ENCODE measurements at regions not wholly inside any gene's neighbourhood (a gene's known extent, or its start where the extent isn't known, plus 50 kb on each side); places are given as distances from the start of the nearest gene placed in this dataset.
A peak's percentile ranks its signal among the peaks of the same experiment; 100 is the strongest.

DNA sequence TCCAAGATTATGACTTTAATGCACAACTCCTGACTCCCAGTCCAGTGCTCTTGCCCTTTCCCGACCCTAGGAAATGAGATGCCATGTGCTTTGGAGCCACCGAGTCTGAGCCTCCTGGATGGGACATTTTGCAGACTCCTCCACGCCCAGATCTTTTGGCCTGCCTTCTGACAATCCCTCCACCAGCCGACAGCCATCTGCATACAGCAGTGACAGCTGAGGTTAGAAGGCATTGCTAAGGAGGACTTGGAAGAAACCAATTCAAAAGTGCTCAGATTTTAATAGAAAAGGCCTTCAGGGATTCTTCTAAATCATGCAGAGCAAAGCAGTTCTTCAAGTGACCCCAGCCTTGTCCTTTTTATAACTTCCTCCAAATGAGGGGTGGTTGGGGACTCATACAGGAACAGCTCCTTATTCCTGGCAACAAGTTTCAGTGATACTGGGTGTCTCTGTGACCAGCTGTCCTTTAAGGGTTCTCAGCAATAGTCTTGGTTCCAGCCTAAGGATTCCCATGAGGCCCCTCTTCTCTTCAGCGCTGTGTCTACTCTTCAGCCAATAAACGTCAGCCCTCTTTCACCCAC is 369.3 kb downstream of the PBX1 start:
- Histone ChIP-seq H3K4me3 (no peak overlapping the region), H3K36me3 (no peaks in the 10 kb centered on the region), H3K27me3 (no peaks in the 10 kb centered on the region), H3K4me1 (peaks cover 0 to 49% (median 33%) of the 10 kb centered on the region in 4 donors), H3K27ac (peak overlapping the region in 3 of 4 donors; percentile 52 to 58 (median 54)), H3K9me3 (no peaks in the 10 kb centered on the region)
- intact Hi-C loops (cut with DNase I), result loop anchor here (5.0 to 10.0 kb wide), 2 partner anchors 286 to 344 kb away; no protein-coding TSS in a partner anchor
- DNase-seq, result no peak
- TF ChIP-seq POLR2AphosphoS5 (IDR thresholded peaks at IDR 0.05) (peak in 1 of 4 donors; percentile 23), EP300 (IDR thresholded peaks at IDR 0.05) (no peak)
- TF ChIP-seq, protein P1, sequence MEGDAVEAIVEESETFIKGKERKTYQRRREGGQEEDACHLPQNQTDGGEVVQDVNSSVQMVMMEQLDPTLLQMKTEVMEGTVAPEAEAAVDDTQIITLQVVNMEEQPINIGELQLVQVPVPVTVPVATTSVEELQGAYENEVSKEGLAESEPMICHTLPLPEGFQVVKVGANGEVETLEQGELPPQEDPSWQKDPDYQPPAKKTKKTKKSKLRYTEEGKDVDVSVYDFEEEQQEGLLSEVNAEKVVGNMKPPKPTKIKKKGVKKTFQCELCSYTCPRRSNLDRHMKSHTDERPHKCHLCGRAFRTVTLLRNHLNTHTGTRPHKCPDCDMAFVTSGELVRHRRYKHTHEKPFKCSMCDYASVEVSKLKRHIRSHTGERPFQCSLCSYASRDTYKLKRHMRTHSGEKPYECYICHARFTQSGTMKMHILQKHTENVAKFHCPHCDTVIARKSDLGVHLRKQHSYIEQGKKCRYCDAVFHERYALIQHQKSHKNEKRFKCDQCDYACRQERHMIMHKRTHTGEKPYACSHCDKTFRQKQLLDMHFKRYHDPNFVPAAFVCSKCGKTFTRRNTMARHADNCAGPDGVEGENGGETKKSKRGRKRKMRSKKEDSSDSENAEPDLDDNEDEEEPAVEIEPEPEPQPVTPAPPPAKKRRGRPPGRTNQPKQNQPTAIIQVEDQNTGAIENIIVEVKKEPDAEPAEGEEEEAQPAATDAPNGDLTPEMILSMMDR (IDR thresholded peaks at IDR 0.05), result no peak
- 69 to 70% methylated on average over 6 of the region's 6 CpGs for WGBS, 2 donors

DNA sequence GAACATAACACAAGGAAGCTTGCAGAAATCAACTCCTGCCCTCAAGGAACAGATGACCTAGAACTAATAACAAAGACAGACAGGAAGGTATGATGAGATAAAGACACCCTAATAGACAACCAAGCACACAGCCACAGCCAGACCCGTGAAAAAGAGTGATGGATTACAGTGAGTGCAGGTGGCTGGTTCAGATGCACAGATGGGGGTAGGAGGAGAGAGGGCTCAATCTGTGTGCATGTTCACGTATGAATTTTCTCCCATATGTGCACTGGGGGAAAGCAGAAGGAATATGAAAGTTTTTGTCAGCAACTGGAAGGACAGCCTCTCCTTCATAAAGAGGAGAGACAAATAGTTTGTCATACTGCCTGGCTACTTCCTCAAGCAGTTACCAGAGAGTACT is 367.1 kb downstream of the PBX1 start:
- Histone ChIP-seq H3K27me3 (no peaks in the 10 kb centered on the region), H3K36me3 (no peaks in the 10 kb centered on the region), H3K9me3 (no peaks in the 10 kb centered on the region), H3K27ac (peak overlapping the region in 3 of 4 donors; percentile 8 to 33 (median 20)), H3K4me3 (no peak overlapping the region), H3K4me1 (peaks cover 0 to 37% (median 32%) of the 10 kb centered on the region in 4 donors)
- no peak for DNase-seq
- TF ChIP-seq POLR2A (IDR thresholded peaks at IDR 0.05), result no peak
- TF ChIP-seq, protein P1 (IDR thresholded peaks at IDR 0.05), result no peak
- TF ChIP-seq POLR2AphosphoS5 (IDR thresholded peaks at IDR 0.05), result no peak
- no peak for TF ChIP-seq EP300 (IDR thresholded peaks at IDR 0.05)
- intact Hi-C loops (cut with DNase I), result loop anchor here (5.0 to 10.0 kb wide), 2 partner anchors 284 to 341 kb away; no protein-coding TSS in a partner anchor
- WGBS, 2 donors, result 74 to 80% methylated on average over 2 of the region's 2 CpGs

DNA sequence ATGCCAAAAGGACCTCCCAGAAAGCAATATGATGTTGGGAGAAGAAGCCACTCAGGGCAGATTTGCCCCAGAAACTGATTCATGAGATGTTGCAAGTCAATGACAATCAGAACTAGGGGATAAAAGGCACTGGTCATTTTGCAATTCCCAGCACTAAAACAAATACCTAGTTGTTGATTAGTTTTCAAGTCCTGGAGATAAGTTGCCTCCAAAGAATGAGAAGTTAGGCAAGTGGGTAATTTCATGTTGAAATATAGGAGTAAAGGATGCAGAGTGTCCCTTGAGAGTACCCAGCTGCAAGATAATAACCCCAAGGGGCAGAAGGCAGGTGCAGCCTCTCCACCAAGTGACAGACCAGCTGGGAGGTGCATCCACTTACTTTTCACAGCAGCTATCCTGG is 363.6 kb downstream of the PBX1 start:
- H3K36me3 ChIP-seq, result no peaks in the 10 kb centered on the region
- H3K27me3 ChIP-seq, result no peaks in the 10 kb centered on the region
- H3K4me3 ChIP-seq, result no peak overlapping the region
- H3K27ac ChIP-seq, result no peak overlapping the region
- intact Hi-C loops (cut with DNase I), result loop anchor here (10.0 kb wide), 1 partner anchor 338 kb away; no protein-coding TSS in a partner anchor
- peaks cover 0 to 33% (median 28%) of the 10 kb centered on the region in 4 donors for H3K4me1 ChIP-seq
- H3K9me3 ChIP-seq, result no peaks in the 10 kb centered on the region
- no peak for TF ChIP-seq EP300 (IDR thresholded peaks at IDR 0.05)
- TF ChIP-seq POLR2AphosphoS5 (IDR thresholded peaks at IDR 0.05), result peak in 1 of 4 donors; percentile 7
- no peak for DNase-seq

DNA sequence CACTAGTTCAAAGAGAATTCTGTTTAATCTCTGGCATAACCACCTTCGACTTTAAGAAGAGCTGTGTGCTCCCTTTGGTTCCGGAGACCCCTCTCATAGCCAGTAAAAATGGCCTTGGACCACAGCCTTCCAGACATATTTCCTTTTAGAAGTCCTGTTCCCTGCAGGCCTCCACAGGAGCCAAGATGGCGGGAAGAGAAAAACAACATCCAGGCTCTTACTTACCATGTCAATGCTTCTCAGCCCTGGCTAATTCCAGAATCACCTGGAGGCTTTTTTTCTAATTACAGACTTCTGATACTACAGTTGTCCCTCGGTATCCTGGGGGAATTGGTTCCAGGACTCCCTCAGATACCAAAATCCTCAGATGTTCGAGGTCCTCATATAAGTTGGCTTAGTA is 362.5 kb downstream of the PBX1 start:
- no peak overlapping the region for H3K4me3 ChIP-seq
- DNase-seq, result no peak
- intact Hi-C loops (cut with DNase I), result loop anchor here (10.0 kb wide), 1 partner anchor 337 kb away; no protein-coding TSS in a partner anchor
- no peak overlapping the region for H3K27ac ChIP-seq
- no peaks in the 10 kb centered on the region for H3K9me3 ChIP-seq
- 82 to 87% methylated on average over 5 of the region's 5 CpGs for WGBS, 2 donors
- H3K36me3 ChIP-seq, result no peaks in the 10 kb centered on the region
- TF ChIP-seq POLR2AphosphoS5 (IDR thresholded peaks at IDR 0.05) (no peak), POLR2A (IDR thresholded peaks at IDR 0.05) (no peak), EP300 (IDR thresholded peaks at IDR 0.05) (no peak)
- TF ChIP-seq, protein P1 (IDR thresholded peaks at IDR 0.05), result no peak
- H3K27me3 ChIP-seq, result no peaks in the 10 kb centered on the region
- peaks cover 0 to 28% (median 25%) of the 10 kb centered on the region in 4 donors for H3K4me1 ChIP-seq

DNA sequence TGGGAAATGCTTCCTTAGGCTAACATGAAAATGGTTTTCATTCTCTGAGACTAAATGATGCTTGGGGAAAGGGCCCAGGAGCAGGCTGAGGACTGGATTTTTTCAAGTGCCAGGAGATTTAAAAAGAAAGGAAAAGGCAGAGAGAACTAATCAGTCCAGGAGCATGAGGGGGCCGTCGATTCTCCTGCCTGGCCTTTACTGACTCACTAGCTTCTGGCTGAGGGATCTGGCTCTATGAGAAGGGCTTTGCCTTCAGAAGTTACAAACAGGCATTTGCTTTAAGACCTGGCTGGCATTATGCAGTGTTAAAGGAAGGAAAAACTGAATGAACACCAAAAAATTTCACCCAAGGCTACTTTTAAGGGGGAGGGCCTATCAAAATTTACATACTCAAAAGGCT is 359.2 kb downstream of the PBX1 start:
- H3K4me1 ChIP-seq, result peaks cover 0 to 33% (median 23%) of the 10 kb centered on the region in 4 donors
- intact Hi-C loops (cut with DNase I), result no loop called here
- no peak for DNase-seq
- no peaks in the 10 kb centered on the region for H3K9me3 ChIP-seq
- 72 to 79% methylated on average over 2 of the region's 2 CpGs for WGBS, 2 donors
- TF ChIP-seq, protein P1 (IDR thresholded peaks at IDR 0.05), result no peak
- TF ChIP-seq POLR2A (IDR thresholded peaks at IDR 0.05), result no peak
- no peak for TF ChIP-seq EP300 (IDR thresholded peaks at IDR 0.05)
- TF ChIP-seq POLR2AphosphoS5 (IDR thresholded peaks at IDR 0.05), result no peak
- H3K27ac ChIP-seq, result peak overlapping the region; percentile 15 to 74 (median 62)
- H3K4me3 ChIP-seq, result no peak overlapping the region
- no peaks in the 10 kb centered on the region for H3K27me3 ChIP-seq
- no peaks in the 10 kb centered on the region for H3K36me3 ChIP-seq
